HG03025 (cell line): ENCODE measurements at regions not wholly inside any gene's neighbourhood (a gene's known extent, or its start where the extent isn't known, plus 50 kb on each side); places are given as distances from the start of the nearest gene placed in this dataset.

Source experiments
- ATAC-seq: cut with Tn5 transposase; IDR thresholded peaks from one replicate; pipeline ENCODE4 v1.9.1; 2021; ENCODE audit warnings: mild to moderate bottlenecking, moderate library complexity; ENCODE audit not compliant: unreplicated experiment, low FRiP score

GRCh38 chr9:38232895-38233294, 159.6 kb upstream of the ALDH1B1 start:
- no peak for ATAC-seq

GRCh38 chr9:38229504-38230155, 160.6 kb upstream of the SHB start:
- ATAC-seq: no peak

GRCh38 chr9:38229104-38229500, 160.1 kb upstream of the SHB start:
- no peak for ATAC-seq

- ATAC-seq: no peak
Measured at GRCh38 chr9:38228331-38229103, 159.5 kb upstream of the SHB start.

- no peak for ATAC-seq
Measured at GRCh38 chr9:38227656-38228055, 158.6 kb upstream of the SHB start.

- ATAC-seq: no peak
Measured at GRCh38 chr9:38227061-38227540, 158.1 kb upstream of the SHB start.

- ATAC-seq: no peak
Measured at GRCh38 chr9:38226491-38226951, 157.5 kb upstream of the SHB start.

- ATAC-seq: no peak
Measured at GRCh38 chr9:38224941-38225340, 155.9 kb upstream of the SHB start.

GRCh38 chr9:38216572-38216971, 147.5 kb upstream of the SHB start:
- ATAC-seq: no peak

- ATAC-seq: no peak
Measured at GRCh38 chr9:38215465-38215864, 146.4 kb upstream of the SHB start.

GRCh38 chr9:38214432-38214831, 145.4 kb upstream of the SHB start:
- no peak for ATAC-seq

- no peak for ATAC-seq
Measured at GRCh38 chr9:38213631-38214299, 144.7 kb upstream of the SHB start.

GRCh38 chr9:38212016-38212415, 143.0 kb upstream of the SHB start:
- ATAC-seq: no peak

- ATAC-seq: no peak
Measured at GRCh38 chr9:38211002-38211401, 142.0 kb upstream of the SHB start.

- no peak for ATAC-seq
Measured at GRCh38 chr9:38208206-38208901, 139.3 kb upstream of the SHB start.

- no peak for ATAC-seq
Measured at GRCh38 chr9:38207247-38207778, 138.3 kb upstream of the SHB start.

- ATAC-seq: no peak
Measured at GRCh38 chr9:38205279-38205678, 136.3 kb upstream of the SHB start.

GRCh38 chr9:38202336-38202938, 133.4 kb upstream of the SHB start:
- ATAC-seq: no peak

- ATAC-seq: no peak
Measured at GRCh38 chr9:38201844-38202243, 132.8 kb upstream of the SHB start.

GRCh38 chr9:38200431-38200830, 131.4 kb upstream of the SHB start:
- no peak for ATAC-seq
